ENCODE measurements at regions not wholly inside any gene's neighbourhood (a gene's known extent, or its start where the extent isn't known, plus 50 kb on each side); places are given as distances from the start of the nearest gene placed in this dataset.

DNA sequence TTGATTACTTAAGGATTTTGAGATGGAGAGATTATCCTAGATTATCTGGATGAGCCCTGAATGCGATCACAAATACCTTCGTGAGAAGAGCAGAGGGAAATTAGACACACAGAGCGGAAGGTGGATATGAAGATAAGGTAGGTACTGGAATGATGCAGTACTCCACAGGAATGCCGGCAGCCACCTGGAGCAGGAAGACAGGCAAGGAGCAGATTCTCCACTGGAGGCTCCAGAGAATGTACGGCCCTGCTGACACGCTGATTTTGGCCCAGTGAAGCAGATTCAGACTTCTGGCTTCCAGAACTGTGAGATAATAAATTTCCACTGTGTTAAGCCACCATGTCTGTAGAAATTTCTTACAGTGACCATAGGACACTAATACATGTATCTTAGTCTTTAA lies 79.4 kb upstream of the PITX2 start:
- TF ChIP-seq TCF7L2 (IDR thresholded peaks at IDR 0.05; ENCODE audit: low read depth, low read length), result no peak
- TF ChIP-seq, protein P1, sequence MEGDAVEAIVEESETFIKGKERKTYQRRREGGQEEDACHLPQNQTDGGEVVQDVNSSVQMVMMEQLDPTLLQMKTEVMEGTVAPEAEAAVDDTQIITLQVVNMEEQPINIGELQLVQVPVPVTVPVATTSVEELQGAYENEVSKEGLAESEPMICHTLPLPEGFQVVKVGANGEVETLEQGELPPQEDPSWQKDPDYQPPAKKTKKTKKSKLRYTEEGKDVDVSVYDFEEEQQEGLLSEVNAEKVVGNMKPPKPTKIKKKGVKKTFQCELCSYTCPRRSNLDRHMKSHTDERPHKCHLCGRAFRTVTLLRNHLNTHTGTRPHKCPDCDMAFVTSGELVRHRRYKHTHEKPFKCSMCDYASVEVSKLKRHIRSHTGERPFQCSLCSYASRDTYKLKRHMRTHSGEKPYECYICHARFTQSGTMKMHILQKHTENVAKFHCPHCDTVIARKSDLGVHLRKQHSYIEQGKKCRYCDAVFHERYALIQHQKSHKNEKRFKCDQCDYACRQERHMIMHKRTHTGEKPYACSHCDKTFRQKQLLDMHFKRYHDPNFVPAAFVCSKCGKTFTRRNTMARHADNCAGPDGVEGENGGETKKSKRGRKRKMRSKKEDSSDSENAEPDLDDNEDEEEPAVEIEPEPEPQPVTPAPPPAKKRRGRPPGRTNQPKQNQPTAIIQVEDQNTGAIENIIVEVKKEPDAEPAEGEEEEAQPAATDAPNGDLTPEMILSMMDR (IDR thresholded peaks at IDR 0.05), result no peak
- Histone ChIP-seq H3K4me3 (ENCODE audit: low read depth in 2 of 2, low read length in 2 of 2) (no peak overlapping the region), H3K27me3 (ENCODE audit: control insufficient read depth, insufficient read depth, low read length) (no peaks in the 10 kb centered on the region), H3K4me1 (ENCODE audit: control insufficient read depth, insufficient read depth, low read length) (no peaks in the 10 kb centered on the region), H3K9me3 (ENCODE audit: control insufficient read depth, insufficient read depth, low read depth, low read length) (no peaks in the 10 kb centered on the region), H3K27ac (ENCODE audit: low read length) (no peak overlapping the region), H3K36me3 (ENCODE audit: control insufficient read depth, insufficient read depth, low read length) (no peaks in the 10 kb centered on the region)
- DNase-seq (ENCODE audit: low read depth, low spot score) (no peak), ATAC-seq (no peak)
- BruUV-seq (replicated peaks), result no TSS peak
- intact Hi-C loops (cut with micrococcal nuclease; ENCODE audit: unreplicated experiment) (no loop called here), in situ Hi-C loops (cut with HindIII; ENCODE audit: low pct_unique_long_range_greater_than_20kb, low sequenced_read_pairs) (no loop called here)
- CTCF ChIA-PET, result no interaction called here
- POLR2A ChIA-PET, result no interaction called here

DNA sequence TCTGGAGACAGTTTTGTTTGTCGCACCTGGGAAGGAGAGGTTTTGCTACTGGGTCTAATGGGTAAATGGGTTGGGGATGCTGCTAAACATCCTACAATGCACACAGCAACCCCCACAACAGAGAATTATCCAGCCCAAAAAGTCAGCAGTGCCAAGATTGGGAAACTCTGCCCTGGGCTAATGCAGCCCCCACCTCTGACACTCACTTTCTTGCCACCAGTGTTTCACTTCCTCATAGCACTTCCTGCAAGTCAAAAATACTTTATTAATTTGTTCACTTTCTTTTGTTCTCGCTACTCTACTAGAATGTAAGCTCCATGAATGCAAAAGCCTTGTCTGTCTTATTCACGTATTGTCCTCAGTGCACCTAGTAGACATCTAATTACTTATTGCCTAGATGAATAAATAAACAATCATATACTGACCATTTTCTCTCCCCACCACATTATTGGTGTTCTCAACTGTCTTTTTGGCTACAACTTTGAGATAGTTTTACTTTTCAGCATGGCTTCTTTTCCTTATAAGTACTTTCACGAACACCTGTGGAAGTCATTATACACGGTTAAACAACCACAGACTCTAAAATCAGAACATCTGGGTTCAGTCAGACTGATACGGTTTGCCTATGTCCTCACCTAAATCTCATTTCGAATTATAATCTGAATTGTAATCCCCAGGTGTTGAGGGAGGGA lies 82.0 kb upstream of the PITX2 start:
- BruUV-seq (replicated peaks), result no TSS peak
- DNase-seq (ENCODE audit: low read depth, low spot score) (no peak), ATAC-seq (no peak)
- Histone ChIP-seq H3K36me3 (ENCODE audit: control insufficient read depth, insufficient read depth, low read length) (no peaks in the 10 kb centered on the region), H3K4me3 (ENCODE audit: low read depth in 2 of 2, low read length in 2 of 2) (no peak overlapping the region), H3K4me1 (ENCODE audit: control insufficient read depth, insufficient read depth, low read length) (no peaks in the 10 kb centered on the region), H3K27me3 (ENCODE audit: control insufficient read depth, insufficient read depth, low read length) (no peaks in the 10 kb centered on the region), H3K9me3 (ENCODE audit: control insufficient read depth, insufficient read depth, low read depth, low read length) (no peaks in the 10 kb centered on the region), H3K27ac (ENCODE audit: low read length) (no peak overlapping the region)
- POLR2A ChIA-PET, result no interaction called here
- in situ Hi-C loops (cut with HindIII; ENCODE audit: low pct_unique_long_range_greater_than_20kb, low sequenced_read_pairs), result no loop called here
- CTCF ChIA-PET, result no interaction called here
- TF ChIP-seq SIN3A (IDR thresholded peaks at IDR 0.05; ENCODE audit: borderline replicate concordance, insufficient read depth, low read depth, low read length) (no peak), TCF7L2 (IDR thresholded peaks at IDR 0.05; ENCODE audit: low read depth, low read length) (no peak), POLR2AphosphoS5 (IDR thresholded peaks at IDR 0.05; ENCODE audit: low read depth, low read length) (no peak)
- TF ChIP-seq, protein P1 (IDR thresholded peaks at IDR 0.05), result no peak
- TF ChIP-seq, protein P2, sequence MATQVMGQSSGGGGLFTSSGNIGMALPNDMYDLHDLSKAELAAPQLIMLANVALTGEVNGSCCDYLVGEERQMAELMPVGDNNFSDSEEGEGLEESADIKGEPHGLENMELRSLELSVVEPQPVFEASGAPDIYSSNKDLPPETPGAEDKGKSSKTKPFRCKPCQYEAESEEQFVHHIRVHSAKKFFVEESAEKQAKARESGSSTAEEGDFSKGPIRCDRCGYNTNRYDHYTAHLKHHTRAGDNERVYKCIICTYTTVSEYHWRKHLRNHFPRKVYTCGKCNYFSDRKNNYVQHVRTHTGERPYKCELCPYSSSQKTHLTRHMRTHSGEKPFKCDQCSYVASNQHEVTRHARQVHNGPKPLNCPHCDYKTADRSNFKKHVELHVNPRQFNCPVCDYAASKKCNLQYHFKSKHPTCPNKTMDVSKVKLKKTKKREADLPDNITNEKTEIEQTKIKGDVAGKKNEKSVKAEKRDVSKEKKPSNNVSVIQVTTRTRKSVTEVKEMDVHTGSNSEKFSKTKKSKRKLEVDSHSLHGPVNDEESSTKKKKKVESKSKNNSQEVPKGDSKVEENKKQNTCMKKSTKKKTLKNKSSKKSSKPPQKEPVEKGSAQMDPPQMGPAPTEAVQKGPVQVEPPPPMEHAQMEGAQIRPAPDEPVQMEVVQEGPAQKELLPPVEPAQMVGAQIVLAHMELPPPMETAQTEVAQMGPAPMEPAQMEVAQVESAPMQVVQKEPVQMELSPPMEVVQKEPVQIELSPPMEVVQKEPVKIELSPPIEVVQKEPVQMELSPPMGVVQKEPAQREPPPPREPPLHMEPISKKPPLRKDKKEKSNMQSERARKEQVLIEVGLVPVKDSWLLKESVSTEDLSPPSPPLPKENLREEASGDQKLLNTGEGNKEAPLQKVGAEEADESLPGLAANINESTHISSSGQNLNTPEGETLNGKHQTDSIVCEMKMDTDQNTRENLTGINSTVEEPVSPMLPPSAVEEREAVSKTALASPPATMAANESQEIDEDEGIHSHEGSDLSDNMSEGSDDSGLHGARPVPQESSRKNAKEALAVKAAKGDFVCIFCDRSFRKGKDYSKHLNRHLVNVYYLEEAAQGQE (IDR thresholded peaks at IDR 0.05; ENCODE audit: insufficient read depth in 1 of 2, low read depth in 2 of 2, low read length in 1 of 2), result no peak
- intact Hi-C loops (cut with micrococcal nuclease; ENCODE audit: unreplicated experiment), result no loop called here
